ENCODE measurements at regions not wholly inside any gene's neighbourhood (a gene's known extent, or its start where the extent isn't known, plus 50 kb on each side); places are given as distances from the start of the nearest gene placed in this dataset.

GRCh38 chr13:76503766-76504165, 382.4 kb downstream of the KCTD12 start:
- TF ChIP-seq, protein P1, sequence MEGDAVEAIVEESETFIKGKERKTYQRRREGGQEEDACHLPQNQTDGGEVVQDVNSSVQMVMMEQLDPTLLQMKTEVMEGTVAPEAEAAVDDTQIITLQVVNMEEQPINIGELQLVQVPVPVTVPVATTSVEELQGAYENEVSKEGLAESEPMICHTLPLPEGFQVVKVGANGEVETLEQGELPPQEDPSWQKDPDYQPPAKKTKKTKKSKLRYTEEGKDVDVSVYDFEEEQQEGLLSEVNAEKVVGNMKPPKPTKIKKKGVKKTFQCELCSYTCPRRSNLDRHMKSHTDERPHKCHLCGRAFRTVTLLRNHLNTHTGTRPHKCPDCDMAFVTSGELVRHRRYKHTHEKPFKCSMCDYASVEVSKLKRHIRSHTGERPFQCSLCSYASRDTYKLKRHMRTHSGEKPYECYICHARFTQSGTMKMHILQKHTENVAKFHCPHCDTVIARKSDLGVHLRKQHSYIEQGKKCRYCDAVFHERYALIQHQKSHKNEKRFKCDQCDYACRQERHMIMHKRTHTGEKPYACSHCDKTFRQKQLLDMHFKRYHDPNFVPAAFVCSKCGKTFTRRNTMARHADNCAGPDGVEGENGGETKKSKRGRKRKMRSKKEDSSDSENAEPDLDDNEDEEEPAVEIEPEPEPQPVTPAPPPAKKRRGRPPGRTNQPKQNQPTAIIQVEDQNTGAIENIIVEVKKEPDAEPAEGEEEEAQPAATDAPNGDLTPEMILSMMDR (IDR thresholded peaks at IDR 0.05), result no peak
- no peak for TF ChIP-seq EP300 (IDR thresholded peaks at IDR 0.05)
